ENCODE measurements at regions not wholly inside any gene's neighbourhood (a gene's known extent, or its start where the extent isn't known, plus 50 kb on each side); places are given as distances from the start of the nearest gene placed in this dataset.

- H3K9me2 ChIP-seq (replicated peaks; ENCODE audit: insufficient read depth): no peaks in the 10 kb centered on the region
- no peaks in the 10 kb centered on the region for H3K79me2 ChIP-seq
- H3K9me3 ChIP-seq (ENCODE audit: low read depth): no peaks in the 10 kb centered on the region
- DNase-seq (ENCODE audit: low spot score): no peak
- H3K4me3 ChIP-seq: no peak overlapping the region
- H3K4me2 ChIP-seq: no peak overlapping the region
- H3K4me1 ChIP-seq (ENCODE audit: insufficient read depth): no peaks in the 10 kb centered on the region
- no peak overlapping the region for H2AFZ ChIP-seq
- 52% methylated on average over 2 of the region's 2 CpGs for WGBS (ENCODE audit: low lambda C conversion rate, missing lambda C conversion rate)
- H4K20me1 ChIP-seq (ENCODE audit: insufficient read depth, poor library complexity, severe bottlenecking): no peaks in the 10 kb centered on the region
- no peaks in the 10 kb centered on the region for H3K27me3 ChIP-seq
- H3K36me3 ChIP-seq (replicated peaks; ENCODE audit: insufficient read depth, low read depth): no peaks in the 10 kb centered on the region
- H3K27ac ChIP-seq: no peak overlapping the region
- TF ChIP-seq EZH2phosphoT487 (IDR thresholded peaks at IDR 0.05; ENCODE audit: low read depth, severe bottlenecking, unreplicated experiment) (no peak), EZH2 (IDR thresholded peaks at IDR 0.05; ENCODE audit: borderline replicate concordance) (no peak), CTCF (IDR thresholded peaks at IDR 0.05; ENCODE audit: poor library complexity) (no peak)
These were observed 122.3 kb downstream of the RPS12 start for GRCh38 chr6:132936646-132937045.

- TF ChIP-seq EZH2 (IDR thresholded peaks at IDR 0.05; ENCODE audit: borderline replicate concordance) (no peak), EZH2phosphoT487 (IDR thresholded peaks at IDR 0.05; ENCODE audit: low read depth, severe bottlenecking, unreplicated experiment) (no peak), CTCF (IDR thresholded peaks at IDR 0.05; ENCODE audit: poor library complexity) (peak; percentile 62)
- H3K36me3 ChIP-seq (replicated peaks; ENCODE audit: insufficient read depth, low read depth): no peaks in the 10 kb centered on the region
- no peaks in the 10 kb centered on the region for H4K20me1 ChIP-seq (ENCODE audit: insufficient read depth, poor library complexity, severe bottlenecking)
- H3K4me3 ChIP-seq: no peak overlapping the region
- no peaks in the 10 kb centered on the region for H3K79me2 ChIP-seq
- 45% methylated on average over 5 of the region's 5 CpGs for WGBS (ENCODE audit: low lambda C conversion rate, missing lambda C conversion rate)
- H3K27me3 ChIP-seq: no peaks in the 10 kb centered on the region
- H3K9me3 ChIP-seq (ENCODE audit: low read depth): no peaks in the 10 kb centered on the region
- no peaks in the 10 kb centered on the region for H3K9me2 ChIP-seq (replicated peaks; ENCODE audit: insufficient read depth)
- peak; percentile 77 for DNase-seq (ENCODE audit: low spot score)
- peak overlapping the region; percentile 43 for H3K4me2 ChIP-seq
- H3K4me1 ChIP-seq (ENCODE audit: insufficient read depth): no peaks in the 10 kb centered on the region
- H3K27ac ChIP-seq: no peak overlapping the region
- no peak overlapping the region for H2AFZ ChIP-seq
These were observed 123.1 kb downstream of the RPS12 start for GRCh38 chr6:132937466-132937906.

- H3K79me2 ChIP-seq: no peaks in the 10 kb centered on the region
- DNase-seq (ENCODE audit: low spot score): no peak
- TF ChIP-seq CTCF (IDR thresholded peaks at IDR 0.05; ENCODE audit: poor library complexity) (no peak), EZH2 (IDR thresholded peaks at IDR 0.05; ENCODE audit: borderline replicate concordance) (no peak), EZH2phosphoT487 (IDR thresholded peaks at IDR 0.05; ENCODE audit: low read depth, severe bottlenecking, unreplicated experiment) (no peak)
- no peak overlapping the region for H3K4me3 ChIP-seq
- H3K9me2 ChIP-seq (replicated peaks; ENCODE audit: insufficient read depth): no peaks in the 10 kb centered on the region
- H3K4me2 ChIP-seq: no peak overlapping the region
- H3K27ac ChIP-seq: no peak overlapping the region
- H3K4me1 ChIP-seq (ENCODE audit: insufficient read depth): no peaks in the 10 kb centered on the region
- H4K20me1 ChIP-seq (ENCODE audit: insufficient read depth, poor library complexity, severe bottlenecking): no peaks in the 10 kb centered on the region
- H3K27me3 ChIP-seq: no peaks in the 10 kb centered on the region
- H3K36me3 ChIP-seq (replicated peaks; ENCODE audit: insufficient read depth, low read depth): no peaks in the 10 kb centered on the region
- no peak overlapping the region for H2AFZ ChIP-seq
- no peaks in the 10 kb centered on the region for H3K9me3 ChIP-seq (ENCODE audit: low read depth)
- 74% methylated on average over 5 of the region's 5 CpGs for WGBS (ENCODE audit: low lambda C conversion rate, missing lambda C conversion rate)
These were observed 134.5 kb downstream of the RPS12 start for GRCh38 chr6:132948889-132949288.

- H3K4me3 ChIP-seq: no peak overlapping the region
- H3K79me2 ChIP-seq: no peaks in the 10 kb centered on the region
- H3K9me2 ChIP-seq (replicated peaks; ENCODE audit: insufficient read depth): no peaks in the 10 kb centered on the region
- H3K9me3 ChIP-seq (ENCODE audit: low read depth): no peaks in the 10 kb centered on the region
- WGBS (ENCODE audit: low lambda C conversion rate, missing lambda C conversion rate): 91% methylated on average over 3 of the region's 3 CpGs
- no peak overlapping the region for H2AFZ ChIP-seq
- no peaks in the 10 kb centered on the region for H3K4me1 ChIP-seq (ENCODE audit: insufficient read depth)
- TF ChIP-seq EZH2phosphoT487 (IDR thresholded peaks at IDR 0.05; ENCODE audit: low read depth, severe bottlenecking, unreplicated experiment) (no peak), CTCF (IDR thresholded peaks at IDR 0.05; ENCODE audit: poor library complexity) (no peak), EZH2 (IDR thresholded peaks at IDR 0.05; ENCODE audit: borderline replicate concordance) (no peak)
- H3K4me2 ChIP-seq: no peak overlapping the region
- no peaks in the 10 kb centered on the region for H3K27me3 ChIP-seq
- DNase-seq (ENCODE audit: low spot score): no peak
- H4K20me1 ChIP-seq (ENCODE audit: insufficient read depth, poor library complexity, severe bottlenecking): no peaks in the 10 kb centered on the region
- H3K27ac ChIP-seq: no peak overlapping the region
- no peaks in the 10 kb centered on the region for H3K36me3 ChIP-seq (replicated peaks; ENCODE audit: insufficient read depth, low read depth)
These were observed 136.2 kb downstream of the RPS12 start for GRCh38 chr6:132950566-132950965.
